SKM-1 (cell line): ENCODE measurements at regions not wholly inside any gene's neighbourhood (a gene's known extent, or its start where the extent isn't known, plus 50 kb on each side); places are given as distances from the start of the nearest gene placed in this dataset.

Experiments used
- DNase-seq: peaks from one replicate; lab custom pipeline; 2025; ENCODE audit not compliant: unreplicated experiment; lab: John Stamatoyannopoulos, UW

- DNase-seq: no peak
These were observed 422.2 kb downstream of the KLF5 start for GRCh38 chr13:73480779-73481559.

- no peak for DNase-seq
These were observed 421.1 kb downstream of the KLF5 start for GRCh38 chr13:73479856-73480255.

DNA sequence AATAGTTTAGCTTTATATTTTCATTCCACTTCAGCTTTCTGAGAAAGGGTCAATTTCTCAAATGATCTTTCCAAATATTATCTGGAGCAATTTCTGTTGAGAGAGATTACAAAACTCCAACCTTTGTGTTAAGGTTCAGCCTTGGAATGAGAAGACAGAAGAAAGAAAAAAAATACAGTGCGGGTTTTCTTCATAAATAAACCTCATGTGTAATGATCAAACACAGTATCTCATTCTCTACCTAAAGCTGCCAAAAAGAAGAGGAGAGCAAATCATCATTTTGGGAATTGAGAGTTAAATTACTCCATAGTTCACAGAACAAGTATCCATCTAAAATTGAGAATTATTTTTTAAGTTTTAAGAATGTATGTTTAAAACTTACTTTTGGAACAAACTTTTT, 420.5 kb downstream of the KLF5 start:
- DNase-seq: no peak

- DNase-seq: no peak
These were observed 418.6 kb downstream of the KLF5 start for GRCh38 chr13:73477441-73477840.

GRCh38 chr13:73473016-73473415, 414.2 kb downstream of the KLF5 start:
- DNase-seq: no peak

GRCh38 chr13:73467125-73467524, 408.3 kb downstream of the KLF5 start:
- no peak for DNase-seq

- DNase-seq: no peak
These were observed 407.8 kb downstream of the KLF5 start for GRCh38 chr13:73466561-73466960.

DNA sequence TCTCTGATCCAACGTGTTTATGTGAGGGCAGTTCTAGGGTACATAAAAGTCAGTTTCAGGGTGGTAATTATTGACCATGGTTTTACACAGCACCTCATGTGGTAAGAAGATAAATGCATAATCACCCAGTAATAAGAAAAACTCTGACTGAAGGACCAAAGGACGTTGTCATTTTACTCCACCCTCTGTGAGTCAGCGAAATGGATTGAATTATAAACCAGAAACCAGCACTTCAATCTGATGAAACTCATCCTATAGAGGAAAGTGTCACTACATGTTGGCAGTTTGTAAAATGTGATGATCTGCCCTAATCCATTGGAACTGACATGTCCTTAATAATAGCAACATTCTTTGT, 406.8 kb downstream of the KLF5 start:
- no peak for DNase-seq

GRCh38 chr13:73464758-73465616, 406.2 kb downstream of the KLF5 start:
- no peak for DNase-seq

GRCh38 chr13:73462241-73462640, 403.4 kb downstream of the KLF5 start:
- DNase-seq: no peak

- DNase-seq: no peak
These were observed 392.6 kb downstream of the KLF5 start for GRCh38 chr13:73451221-73452029.

- DNase-seq: no peak
These were observed 391.8 kb downstream of the KLF5 start for GRCh38 chr13:73450583-73450982.

- DNase-seq: no peak
These were observed 390.4 kb downstream of the KLF5 start for GRCh38 chr13:73449252-73449651.

GRCh38 chr13:73440296-73440895, 381.6 kb downstream of the KLF5 start:
- DNase-seq: no peak

DNA sequence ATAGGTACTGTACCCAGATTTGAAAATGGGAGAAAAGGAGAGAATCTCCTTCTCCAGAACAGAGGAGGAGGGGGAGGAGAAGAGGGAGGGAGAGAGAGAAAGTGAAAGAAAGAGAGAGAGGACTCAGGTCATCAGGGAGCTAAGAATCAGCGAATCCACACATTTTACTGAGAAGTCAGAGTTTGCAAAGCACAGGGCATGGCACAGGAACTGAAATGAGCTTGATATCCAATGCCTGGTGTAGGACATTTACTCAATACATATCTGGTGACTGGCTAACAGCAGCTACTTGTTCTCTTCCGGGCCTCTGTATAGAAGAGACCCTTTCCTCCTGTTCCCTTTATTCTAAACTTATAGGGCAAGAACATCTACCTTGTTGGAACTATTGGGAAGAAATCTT, 375.1 kb downstream of the KLF5 start:
- no peak for DNase-seq

DNA sequence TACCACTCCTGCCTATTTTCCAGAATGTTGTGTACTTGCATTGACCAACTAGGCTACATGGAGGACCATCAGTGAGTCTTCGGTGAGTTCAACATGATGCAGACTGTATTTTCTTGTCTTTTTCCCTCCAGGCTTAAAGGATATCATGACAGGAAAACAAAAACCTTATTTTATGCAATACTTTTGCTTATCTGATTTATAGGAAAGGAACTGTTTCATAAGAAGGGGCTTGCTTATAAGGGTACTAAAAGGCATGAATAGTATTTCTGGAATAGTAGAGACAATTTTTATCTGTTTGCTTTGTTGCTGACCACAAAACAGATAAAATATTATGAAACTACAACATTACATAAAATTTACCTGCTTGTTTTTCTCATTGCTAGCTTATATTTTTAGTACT, 374.7 kb downstream of the KLF5 start:
- no peak for DNase-seq

DNA sequence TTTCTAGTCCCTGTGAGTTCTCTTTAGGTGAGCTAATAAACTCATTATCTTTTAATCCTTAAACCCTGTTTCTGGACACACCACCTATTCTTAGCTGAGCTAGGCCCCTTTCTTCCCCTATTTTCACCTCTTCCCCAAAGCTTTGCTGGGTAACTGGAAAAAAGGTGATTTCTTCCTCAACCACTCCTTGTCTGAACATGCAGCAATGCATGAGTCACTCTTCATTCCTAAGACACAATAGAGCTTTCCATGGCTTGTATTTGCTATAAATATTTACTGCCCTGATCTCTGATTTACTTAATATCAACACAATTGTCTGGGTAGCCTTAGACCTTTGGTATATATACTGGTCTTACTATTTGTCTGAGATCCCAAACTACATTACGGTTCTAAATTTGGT, 370.9 kb downstream of the KLF5 start:
- DNase-seq: no peak

GRCh38 chr13:73428706-73429105, 369.9 kb downstream of the KLF5 start:
- no peak for DNase-seq

- DNase-seq: no peak
These were observed 369.3 kb downstream of the KLF5 start for GRCh38 chr13:73428137-73428536.

- DNase-seq: no peak
These were observed 364.2 kb downstream of the KLF5 start for GRCh38 chr13:73422973-73423372.

DNA sequence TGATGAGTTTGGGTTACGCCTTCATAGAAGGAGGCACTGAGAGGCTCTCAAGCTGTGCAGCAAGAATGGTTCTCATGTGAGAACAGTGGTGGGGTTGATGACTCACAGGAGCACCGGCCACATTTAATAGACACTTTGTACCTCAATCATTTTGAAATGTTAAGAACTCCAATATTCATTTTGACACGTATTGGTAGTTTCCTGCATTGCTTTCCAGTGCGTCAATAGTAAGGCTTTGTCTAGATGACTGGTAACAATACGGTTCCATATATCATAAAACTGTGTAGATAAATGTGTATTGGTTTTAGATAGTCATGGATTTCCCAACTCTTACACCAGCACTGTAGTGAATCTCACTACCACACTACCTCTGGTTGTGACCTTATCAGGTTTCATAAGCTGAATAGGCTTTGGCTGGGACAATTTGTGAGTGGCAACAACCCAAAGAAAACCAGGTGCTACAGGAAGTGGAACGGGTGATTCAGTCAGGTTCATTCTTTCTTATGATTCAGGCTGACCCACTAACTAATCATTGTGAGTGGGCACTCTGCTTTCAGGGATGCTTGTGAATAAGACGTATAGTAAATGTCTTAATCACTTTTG, 362.6 kb downstream of the KLF5 start:
- DNase-seq: no peak
